ENCODE measurements at regions not wholly inside any gene's neighbourhood (a gene's known extent, or its start where the extent isn't known, plus 50 kb on each side); places are given as distances from the start of the nearest gene placed in this dataset.
"Not testable (repeated sequence)": the region's sequence is repeated elsewhere in the genome, so short reads cannot be mapped to it uniquely, and the experiment has no call there.

DNA sequence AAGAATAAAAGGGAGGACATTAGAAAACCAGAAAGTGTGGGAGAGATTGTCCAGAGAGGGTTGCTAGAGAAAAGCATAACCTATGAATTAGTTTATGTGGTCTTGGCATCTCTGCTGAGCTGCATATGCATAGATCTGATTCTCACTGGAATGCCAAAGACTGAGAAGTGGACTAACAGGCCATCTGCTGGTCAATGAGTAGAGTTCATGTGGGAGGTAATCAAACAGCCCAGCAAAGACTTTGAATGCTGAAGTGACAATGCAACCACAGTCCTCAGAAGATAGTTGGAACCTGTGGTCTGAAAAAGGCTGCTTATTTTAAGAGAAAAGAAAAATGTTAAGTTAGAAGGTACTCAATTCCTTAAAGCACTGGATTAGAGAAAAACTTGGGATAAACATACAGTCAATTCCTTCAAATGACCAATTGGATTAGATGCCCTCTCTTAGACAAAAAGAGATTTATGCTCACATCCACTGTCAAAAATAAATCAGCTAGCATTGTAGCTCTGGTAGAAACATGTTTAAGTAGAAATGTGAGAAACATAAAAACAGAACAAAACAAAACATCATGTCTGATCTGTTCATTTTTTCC, 382.8 kb downstream of the AMY1C start:
- no peaks in the 10 kb centered on the region for H3K27me3 ChIP-seq (replicated peaks; ENCODE audit: insufficient read depth, low read depth, low read length, poor library complexity)
- no peak overlapping the region for H3K27ac ChIP-seq (ENCODE audit: low read depth, low read length, poor library complexity, severe bottlenecking)
- peak; percentile 36 for DNase-seq (ENCODE audit: low spot score)
- no peak overlapping the region for H3K4me3 ChIP-seq (ENCODE audit: low read depth, low read length, poor library complexity, severe bottlenecking)
- H3K9me3 ChIP-seq (ENCODE audit: low read depth, low read length, poor library complexity, severe bottlenecking), result no peaks in the 10 kb centered on the region
- CTCF ChIA-PET, result no interaction called here
- BruUV-seq (replicated peaks), result no TSS peak
- no peaks in the 10 kb centered on the region for H3K4me1 ChIP-seq (ENCODE audit: insufficient read depth, low read length, poor library complexity, severe bottlenecking)
- POLR2A ChIA-PET (ENCODE audit: low non-redundant PET), result no interaction called here
- no peak for TF ChIP-seq EZH2 (IDR thresholded peaks at IDR 0.05; ENCODE audit: borderline replicate concordance, low read depth, low read length, poor library complexity, severe bottlenecking)
- TF ChIP-seq, protein P1, sequence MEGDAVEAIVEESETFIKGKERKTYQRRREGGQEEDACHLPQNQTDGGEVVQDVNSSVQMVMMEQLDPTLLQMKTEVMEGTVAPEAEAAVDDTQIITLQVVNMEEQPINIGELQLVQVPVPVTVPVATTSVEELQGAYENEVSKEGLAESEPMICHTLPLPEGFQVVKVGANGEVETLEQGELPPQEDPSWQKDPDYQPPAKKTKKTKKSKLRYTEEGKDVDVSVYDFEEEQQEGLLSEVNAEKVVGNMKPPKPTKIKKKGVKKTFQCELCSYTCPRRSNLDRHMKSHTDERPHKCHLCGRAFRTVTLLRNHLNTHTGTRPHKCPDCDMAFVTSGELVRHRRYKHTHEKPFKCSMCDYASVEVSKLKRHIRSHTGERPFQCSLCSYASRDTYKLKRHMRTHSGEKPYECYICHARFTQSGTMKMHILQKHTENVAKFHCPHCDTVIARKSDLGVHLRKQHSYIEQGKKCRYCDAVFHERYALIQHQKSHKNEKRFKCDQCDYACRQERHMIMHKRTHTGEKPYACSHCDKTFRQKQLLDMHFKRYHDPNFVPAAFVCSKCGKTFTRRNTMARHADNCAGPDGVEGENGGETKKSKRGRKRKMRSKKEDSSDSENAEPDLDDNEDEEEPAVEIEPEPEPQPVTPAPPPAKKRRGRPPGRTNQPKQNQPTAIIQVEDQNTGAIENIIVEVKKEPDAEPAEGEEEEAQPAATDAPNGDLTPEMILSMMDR (conservative IDR thresholded peaks at IDR 0.05; ENCODE audit: low read depth, low read length), result peak; percentile 51
- intact Hi-C loops (cut with micrococcal nuclease; ENCODE audit: unreplicated experiment), result no loop called here
- no peaks in the 10 kb centered on the region for H3K36me3 ChIP-seq (ENCODE audit: insufficient read depth, low read length, poor library complexity, severe bottlenecking)

DNA sequence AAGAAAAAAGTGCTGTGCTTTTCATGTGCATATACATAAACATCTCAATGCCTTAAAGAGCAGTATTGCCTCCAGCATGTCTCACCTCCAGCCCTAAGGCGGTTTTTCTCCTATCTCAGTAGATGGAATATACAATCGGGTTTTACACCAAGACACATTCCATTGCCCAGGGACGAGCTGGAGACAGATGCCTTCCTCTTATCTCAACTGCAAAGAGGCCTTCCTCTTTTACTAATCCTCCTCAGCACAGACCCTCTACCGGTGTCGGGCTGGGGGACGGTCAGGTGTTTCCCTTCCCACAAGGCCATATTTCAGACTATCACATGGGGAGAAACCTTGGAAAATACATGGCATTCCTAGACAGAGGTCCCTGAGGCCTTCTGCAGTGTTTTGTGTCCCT, 385.3 kb downstream of the AMY1C start:
- H3K27ac ChIP-seq (ENCODE audit: low read depth, low read length, poor library complexity, severe bottlenecking); intact Hi-C loops (cut with micrococcal nuclease; ENCODE audit: unreplicated experiment); POLR2A ChIA-PET (ENCODE audit: low non-redundant PET); DNase-seq (ENCODE audit: low spot score); H3K27me3 ChIP-seq (replicated peaks; ENCODE audit: insufficient read depth, low read depth, low read length, poor library complexity); CTCF ChIA-PET; H3K4me3 ChIP-seq (ENCODE audit: low read depth, low read length, poor library complexity, severe bottlenecking); H3K4me1 ChIP-seq (ENCODE audit: insufficient read depth, low read length, poor library complexity, severe bottlenecking); BruUV-seq (replicated peaks); H3K9me3 ChIP-seq (ENCODE audit: low read depth, low read length, poor library complexity, severe bottlenecking); H3K36me3 ChIP-seq (ENCODE audit: insufficient read depth, low read length, poor library complexity, severe bottlenecking): not testable (repeated sequence)

DNA sequence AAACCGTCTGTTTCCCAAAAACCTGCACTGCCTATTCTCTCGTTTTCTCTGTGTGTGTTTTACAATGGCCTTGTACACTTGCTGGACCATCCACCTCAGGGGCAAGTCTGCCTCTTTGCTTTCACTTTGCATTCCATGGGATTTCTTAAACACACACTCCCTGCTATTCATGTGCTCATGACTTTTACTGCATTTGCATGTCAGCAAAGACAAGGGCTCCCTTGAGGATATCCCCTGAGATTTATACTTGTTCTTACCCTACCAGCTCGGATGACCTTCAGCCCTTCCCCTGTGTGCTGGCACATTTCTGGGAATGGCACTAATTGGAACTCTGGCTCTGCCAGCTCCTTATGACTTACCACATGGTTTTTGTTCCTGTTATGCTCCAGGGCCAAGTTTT, 386.9 kb downstream of the AMY1C start:
- BruUV-seq (replicated peaks), result no TSS peak
- intact Hi-C loops (cut with micrococcal nuclease; ENCODE audit: unreplicated experiment), result no loop called here
- ChIA-PET POLR2A (ENCODE audit: low non-redundant PET) (no interaction called here), CTCF (no interaction called here)
- Histone ChIP-seq H3K9me3 (ENCODE audit: low read depth, low read length, poor library complexity, severe bottlenecking) (no peaks in the 10 kb centered on the region), H3K4me1 (ENCODE audit: insufficient read depth, low read length, poor library complexity, severe bottlenecking) (no peaks in the 10 kb centered on the region), H3K4me3 (ENCODE audit: low read depth, low read length, poor library complexity, severe bottlenecking) (no peak overlapping the region), H3K27ac (ENCODE audit: low read depth, low read length, poor library complexity, severe bottlenecking) (no peak overlapping the region), H3K36me3 (ENCODE audit: insufficient read depth, low read length, poor library complexity, severe bottlenecking) (no peaks in the 10 kb centered on the region), H3K27me3 (replicated peaks; ENCODE audit: insufficient read depth, low read depth, low read length, poor library complexity) (no peaks in the 10 kb centered on the region)
- TF ChIP-seq, protein P1 (conservative IDR thresholded peaks at IDR 0.05; ENCODE audit: low read depth, low read length), result no peak
- no peak for DNase-seq (ENCODE audit: low spot score)

DNA sequence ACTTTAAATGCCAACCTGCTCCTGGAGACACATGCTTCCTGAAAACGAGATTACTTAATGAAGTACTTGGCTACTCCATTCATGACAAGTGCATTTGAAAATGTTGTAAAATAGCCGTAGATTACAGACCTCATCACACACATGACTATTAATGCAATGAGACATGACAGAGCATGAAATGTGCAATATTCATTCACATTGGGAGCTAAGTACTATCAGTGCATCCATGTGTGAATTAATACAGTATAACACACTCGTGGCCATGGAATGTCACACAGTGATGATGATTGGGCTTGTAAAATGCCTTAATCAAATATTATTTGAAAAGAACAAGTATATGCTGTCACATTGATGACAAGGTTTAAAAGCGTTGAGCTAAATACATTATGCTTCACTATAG, 407.0 kb downstream of the AMY1C start:
- Histone ChIP-seq H3K4me1 (ENCODE audit: insufficient read depth, low read length, poor library complexity, severe bottlenecking) (no peaks in the 10 kb centered on the region), H3K36me3 (ENCODE audit: insufficient read depth, low read length, poor library complexity, severe bottlenecking) (no peaks in the 10 kb centered on the region), H3K4me3 (ENCODE audit: low read depth, low read length, poor library complexity, severe bottlenecking) (no peak overlapping the region), H3K9me3 (ENCODE audit: low read depth, low read length, poor library complexity, severe bottlenecking) (peaks cover 6% of the 10 kb centered on the region), H3K27ac (ENCODE audit: low read depth, low read length, poor library complexity, severe bottlenecking) (no peak overlapping the region), H3K27me3 (replicated peaks; ENCODE audit: insufficient read depth, low read depth, low read length, poor library complexity) (no peaks in the 10 kb centered on the region)
- no TSS peak for BruUV-seq (replicated peaks)
- no peak for DNase-seq (ENCODE audit: low spot score)
- intact Hi-C loops (cut with micrococcal nuclease; ENCODE audit: unreplicated experiment), result no loop called here
- ChIA-PET CTCF (no interaction called here), POLR2A (ENCODE audit: low non-redundant PET) (no interaction called here)
- no peak for TF ChIP-seq EZH2 (IDR thresholded peaks at IDR 0.05; ENCODE audit: borderline replicate concordance, low read depth, low read length, poor library complexity, severe bottlenecking)
- TF ChIP-seq, protein P1 (conservative IDR thresholded peaks at IDR 0.05; ENCODE audit: low read depth, low read length), result no peak

Data from A673 (cell line).